Transverse colon (tissue), 4 donors: ENCODE measurements at regions not wholly inside any gene's neighbourhood (a gene's known extent, or its start where the extent isn't known, plus 50 kb on each side); places are given as distances from the start of the nearest gene placed in this dataset.

ENCODE experiments used
- CTCF ChIP-seq, 5 experiments: fragments of 200-600 bp in 3 of 5; fragments of 450-650 bp in 2 of 5; sonication (generic) in 3 of 5; IDR thresholded peaks; 1 replicate in 2 of 5; 2 replicates in 3 of 5; pipeline ENCODE4 v1.5.1; 2016 to 2017; ENCODE audit warnings: antibody characterized with exemption in 5 of 5, inconsistent platforms in 3 of 5, mild to moderate bottlenecking in 2 of 5, moderate library complexity in 1 of 5
- POLR2A ChIP-seq: fragments of 450-650 bp; IDR thresholded peaks from one replicate; pipeline ENCODE4 v1.6.1; 2016; ENCODE audit warnings: antibody characterized with exemption, mild to moderate bottlenecking, moderate library complexity
- POLR2AphosphoS5 ChIP-seq, 3 donors: sonication (generic); formaldehyde crosslinking; IDR thresholded peaks; one replicate each; pipeline ENCODE4 v1.6.1; 2016; ENCODE audit warnings: antibody characterized with exemption in 3 of 3

GRCh38 chr14:53531730-53532129, 378.6 kb upstream of the DDHD1 start:
- TF ChIP-seq CTCF (IDR thresholded peaks at IDR 0.05): no peak
- TF ChIP-seq POLR2A: no peak
- TF ChIP-seq POLR2AphosphoS5 (IDR thresholded peaks at IDR 0.05): no peak
